IMR-90 (cell line): ENCODE measurements at regions not wholly inside any gene's neighbourhood (a gene's known extent, or its start where the extent isn't known, plus 50 kb on each side); places are given as distances from the start of the nearest gene placed in this dataset.

ENCODE experiments used
- CEBPB ChIP-seq: IDR thresholded peaks from 2 replicates; pipeline ENCODE4 v1.6.1; 2012; ENCODE audit warnings: low read depth, low read length, improper control_type of control experiment
- CHD1 ChIP-seq: IDR thresholded peaks from 2 replicates; pipeline ENCODE4 v1.6.1; 2012; ENCODE audit warnings: low read depth, low read length, improper control_type of control experiment
- MAZ ChIP-seq: IDR thresholded peaks from 2 replicates; pipeline ENCODE4 v1.6.1; 2012; ENCODE audit warnings: low read depth, mild to moderate bottlenecking, low read length, improper control_type of control experiment, moderate library complexity, borderline replicate concordance
- POLR2A ChIP-seq: IDR thresholded peaks from 2 replicates; pipeline ENCODE4 v1.6.1; 2012; ENCODE audit warnings: mild to moderate bottlenecking, low read depth, low read length
- RAD21 ChIP-seq: IDR thresholded peaks from 2 replicates; pipeline ENCODE4 v1.6.1; 2012; ENCODE audit warnings: low read length, improper control_type of control experiment
- RFX5 ChIP-seq: IDR thresholded peaks from 2 replicates; pipeline ENCODE4 v1.8.0; 2012; ENCODE audit warnings: low read depth, mild to moderate bottlenecking, low read length, moderate library complexity
- TF ChIP-seq, protein P1 (sequence below): conservative IDR thresholded peaks from 2 replicates; pipeline ENCODE4 v1.5.1; 2012; ENCODE audit warnings: mild to moderate bottlenecking, low read depth, low read length, improper control_type of control experiment

- no peak for TF ChIP-seq RFX5
- no peak for TF ChIP-seq CHD1
- TF ChIP-seq, protein P1, sequence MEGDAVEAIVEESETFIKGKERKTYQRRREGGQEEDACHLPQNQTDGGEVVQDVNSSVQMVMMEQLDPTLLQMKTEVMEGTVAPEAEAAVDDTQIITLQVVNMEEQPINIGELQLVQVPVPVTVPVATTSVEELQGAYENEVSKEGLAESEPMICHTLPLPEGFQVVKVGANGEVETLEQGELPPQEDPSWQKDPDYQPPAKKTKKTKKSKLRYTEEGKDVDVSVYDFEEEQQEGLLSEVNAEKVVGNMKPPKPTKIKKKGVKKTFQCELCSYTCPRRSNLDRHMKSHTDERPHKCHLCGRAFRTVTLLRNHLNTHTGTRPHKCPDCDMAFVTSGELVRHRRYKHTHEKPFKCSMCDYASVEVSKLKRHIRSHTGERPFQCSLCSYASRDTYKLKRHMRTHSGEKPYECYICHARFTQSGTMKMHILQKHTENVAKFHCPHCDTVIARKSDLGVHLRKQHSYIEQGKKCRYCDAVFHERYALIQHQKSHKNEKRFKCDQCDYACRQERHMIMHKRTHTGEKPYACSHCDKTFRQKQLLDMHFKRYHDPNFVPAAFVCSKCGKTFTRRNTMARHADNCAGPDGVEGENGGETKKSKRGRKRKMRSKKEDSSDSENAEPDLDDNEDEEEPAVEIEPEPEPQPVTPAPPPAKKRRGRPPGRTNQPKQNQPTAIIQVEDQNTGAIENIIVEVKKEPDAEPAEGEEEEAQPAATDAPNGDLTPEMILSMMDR: no peak
- TF ChIP-seq POLR2A: no peak
- TF ChIP-seq CEBPB: no peak
- no peak for TF ChIP-seq RAD21
- no peak for TF ChIP-seq MAZ
Observed at GRCh38 chr11:15683528-15683927, 568.8 kb downstream of the INSC start.
